Activated T-cell treated with anti-CD3 and anti-CD28 coated beads, Interleukin-2, amount 50 U/mL, for 4 hours (primary cell): ENCODE measurements at regions not wholly inside any gene's neighbourhood (a gene's known extent, or its start where the extent isn't known, plus 50 kb on each side); places are given as distances from the start of the nearest gene placed in this dataset.
A peak's percentile ranks its signal among the peaks of the same experiment; 100 is the strongest.
"Not testable (repeated sequence)": the region's sequence is repeated elsewhere in the genome, so short reads cannot be mapped to it uniquely, and the experiment has no call there.

ENCODE experiments used
- ATAC-seq, 2 donors: fragments of 200-7000 bp; cut with Tn5 transposase; one replicate each; pipeline ENCODE4 v1.10.0; 2021
- DNase-seq: peaks from one replicate; pipeline ENCODE4 v3.0.0-alpha.2; 2020
- H3K27me3 Mint-ChIP-seq: one replicate; pipeline ENCODE4 v1.8.0; 2021; ENCODE audit warnings: low read depth, mixed read lengths
- H3K36me3 Mint-ChIP-seq: one replicate; pipeline ENCODE4 v1.8.0; 2022; ENCODE audit warnings: mixed read lengths; ENCODE audit not compliant: insufficient read depth
- H3K4me1 Mint-ChIP-seq: one replicate; pipeline ENCODE4 v1.8.0; 2021; ENCODE audit warnings: low read depth, mixed read lengths
- H3K4me3 Mint-ChIP-seq: one replicate; pipeline ENCODE4 v1.8.0; 2021; ENCODE audit warnings: mild to moderate bottlenecking, moderate library complexity, mixed read lengths
- H3K9me3 Mint-ChIP-seq: one replicate; pipeline ENCODE4 v1.8.0; 2021; ENCODE audit warnings: mixed read lengths

DNA sequence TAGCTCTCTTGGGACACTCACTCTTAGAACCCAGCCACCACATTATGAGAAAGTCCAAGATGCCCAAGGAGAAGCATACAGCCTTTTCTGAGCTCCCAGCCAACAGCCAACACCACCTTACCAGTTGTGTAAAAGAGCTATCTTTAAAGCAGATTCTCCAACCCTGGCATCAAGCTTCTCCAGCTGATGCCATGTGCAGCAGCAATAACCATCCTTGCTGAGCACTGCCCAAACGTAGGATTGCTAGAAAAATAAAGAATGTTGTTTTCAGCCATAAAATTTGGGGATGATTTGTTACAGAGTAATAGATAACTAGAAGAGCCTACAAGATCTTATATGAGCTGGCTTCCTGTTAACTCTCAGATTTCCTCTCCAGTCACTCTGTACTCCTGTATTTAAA, 443.7 kb upstream of the DYNLRB2 start:
- Mint-ChIP-seq H3K9me3 (peaks cover 13% of the 10 kb centered on the region), H3K4me1 (peaks cover 1% of the 10 kb centered on the region), H3K27me3 (peaks cover 21% of the 10 kb centered on the region), H3K36me3 (no peaks in the 10 kb centered on the region), H3K4me3 (no peak overlapping the region)
- DNase-seq (no peak), ATAC-seq (no peak)

DNA sequence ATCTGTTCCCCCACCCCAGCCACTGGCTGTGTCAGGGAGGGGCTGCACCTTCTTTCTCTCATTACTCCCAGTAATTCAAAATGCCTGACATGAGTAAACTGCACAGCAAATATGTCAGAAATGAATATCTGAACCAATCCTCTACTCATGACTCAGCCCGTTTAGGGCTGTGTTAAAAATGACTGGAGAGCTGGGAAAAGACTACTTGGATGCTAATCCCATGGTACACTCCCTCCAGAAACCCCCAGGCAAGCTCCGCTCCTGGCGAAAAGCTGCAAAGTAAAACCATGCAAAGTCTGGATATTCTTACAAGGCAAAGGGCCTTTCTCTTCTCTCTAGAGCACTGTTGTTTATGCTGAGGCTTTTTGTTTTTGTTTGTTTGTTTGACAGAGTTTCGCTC, 448.1 kb upstream of the DYNLRB2 start:
- no peak for DNase-seq
- peaks cover 9% of the 10 kb centered on the region for H3K9me3 Mint-ChIP-seq
- peaks cover 3% of the 10 kb centered on the region for H3K4me1 Mint-ChIP-seq
- peaks cover 12% of the 10 kb centered on the region for H3K27me3 Mint-ChIP-seq
- no peak overlapping the region for H3K4me3 Mint-ChIP-seq
- no peaks in the 10 kb centered on the region for H3K36me3 Mint-ChIP-seq
- ATAC-seq, result no peak

DNA sequence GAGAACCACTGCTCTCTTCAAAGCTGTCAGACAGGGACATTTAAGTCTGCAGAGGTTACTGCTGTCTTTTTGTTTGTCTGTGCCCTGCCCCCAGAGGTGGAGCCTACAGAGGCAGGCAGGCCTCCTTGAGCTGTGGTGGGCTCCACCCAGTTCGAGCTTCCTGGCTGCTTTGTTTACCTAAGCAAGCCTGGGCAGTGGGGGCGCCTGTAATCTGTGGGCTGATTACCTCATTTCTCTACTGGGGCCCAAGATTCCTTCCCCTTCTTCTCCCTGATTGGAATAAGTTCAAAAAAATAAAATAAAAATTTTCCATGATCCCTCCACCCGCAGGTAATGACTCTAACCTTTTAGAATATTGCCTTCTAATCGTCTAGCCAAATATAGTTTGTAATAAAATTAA, 449.3 kb upstream of the DYNLRB2 start:
- ATAC-seq, H3K9me3 Mint-ChIP-seq, H3K4me1 Mint-ChIP-seq, DNase-seq, H3K36me3 Mint-ChIP-seq, H3K4me3 Mint-ChIP-seq: not testable (repeated sequence)
- H3K27me3 Mint-ChIP-seq, result peaks cover 12% of the 10 kb centered on the region

DNA sequence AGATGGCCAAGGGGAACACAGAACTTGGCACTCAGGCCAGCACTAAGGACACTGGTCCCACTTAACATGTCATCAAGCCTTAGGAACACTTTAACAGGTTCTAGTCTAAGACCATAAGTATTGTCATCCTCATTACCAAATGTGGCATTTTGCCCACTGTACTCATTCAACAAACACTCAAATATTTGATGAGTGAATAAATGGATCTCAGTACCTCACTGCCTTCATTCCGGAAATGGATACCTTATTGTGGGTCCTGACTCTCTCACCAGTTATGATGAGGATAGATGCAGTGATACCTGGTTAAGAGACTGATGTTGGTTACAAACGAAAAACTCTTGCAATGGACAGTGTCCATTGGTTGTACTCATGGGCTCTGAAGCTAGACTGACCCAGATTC, 455.2 kb upstream of the DYNLRB2 start:
- ATAC-seq (no peak), DNase-seq (no peak)
- Mint-ChIP-seq H3K4me3 (no peak overlapping the region), H3K27me3 (peaks cover under 1% of the 10 kb centered on the region), H3K4me1 (no peaks in the 10 kb centered on the region), H3K36me3 (no peaks in the 10 kb centered on the region), H3K9me3 (no peaks in the 10 kb centered on the region)

DNA sequence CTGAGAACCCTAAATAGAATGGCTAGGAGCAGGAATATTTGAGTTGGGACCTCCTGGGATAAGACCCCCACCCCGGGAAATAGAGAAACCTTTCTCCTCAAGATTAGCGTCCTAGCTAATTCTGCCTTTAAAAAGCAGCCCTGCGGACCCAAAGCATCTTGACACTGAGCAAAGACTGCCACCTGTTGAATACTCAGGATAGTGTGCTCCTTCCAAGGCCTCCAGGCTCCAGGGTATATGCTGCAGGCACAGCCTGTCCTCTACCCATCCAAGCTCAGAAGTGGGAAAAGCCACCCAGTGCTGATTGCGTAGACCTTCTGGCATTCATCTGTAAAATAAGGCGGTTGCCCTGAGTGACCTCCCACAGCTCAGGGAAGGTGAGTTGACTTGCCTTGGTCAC, 456.2 kb upstream of the DYNLRB2 start:
- DNase-seq, result no peak

DNA sequence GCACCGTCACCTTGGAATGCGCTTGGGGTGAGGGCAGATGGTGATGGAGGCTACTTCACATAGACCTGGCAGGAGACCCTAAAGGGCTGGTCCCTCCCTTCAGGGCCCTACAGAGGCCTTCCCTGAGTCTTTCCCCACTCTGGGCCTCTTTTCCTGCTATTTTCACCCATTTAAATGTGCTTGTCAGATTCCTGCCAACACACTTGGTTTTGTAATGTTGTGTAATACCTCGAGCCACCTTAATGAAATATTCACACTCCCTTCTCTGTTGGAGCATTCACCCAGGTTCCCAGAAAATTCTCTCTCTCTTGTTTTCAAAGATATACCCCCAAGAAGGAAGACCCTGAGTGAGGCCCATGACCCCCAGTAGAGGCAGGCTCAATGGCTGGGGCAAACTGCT, 456.6 kb upstream of the DYNLRB2 start:
- ATAC-seq (no peak), DNase-seq (no peak)
- H3K9me3 Mint-ChIP-seq, result no peaks in the 10 kb centered on the region
- no peaks in the 10 kb centered on the region for H3K4me1 Mint-ChIP-seq
- peaks cover 3% of the 10 kb centered on the region for H3K27me3 Mint-ChIP-seq
- H3K4me3 Mint-ChIP-seq, result no peak overlapping the region
- no peaks in the 10 kb centered on the region for H3K36me3 Mint-ChIP-seq

More for the DNA sequence above, 456.2 kb upstream of the DYNLRB2 start:
- H3K4me3 Mint-ChIP-seq, result no peak overlapping the region
- H3K36me3 Mint-ChIP-seq, result no peaks in the 10 kb centered on the region
- ATAC-seq, result peak; percentile 34 to 43
- H3K9me3 Mint-ChIP-seq, result no peaks in the 10 kb centered on the region
- H3K4me1 Mint-ChIP-seq, result no peaks in the 10 kb centered on the region
- peaks cover 2% of the 10 kb centered on the region for H3K27me3 Mint-ChIP-seq

DNA sequence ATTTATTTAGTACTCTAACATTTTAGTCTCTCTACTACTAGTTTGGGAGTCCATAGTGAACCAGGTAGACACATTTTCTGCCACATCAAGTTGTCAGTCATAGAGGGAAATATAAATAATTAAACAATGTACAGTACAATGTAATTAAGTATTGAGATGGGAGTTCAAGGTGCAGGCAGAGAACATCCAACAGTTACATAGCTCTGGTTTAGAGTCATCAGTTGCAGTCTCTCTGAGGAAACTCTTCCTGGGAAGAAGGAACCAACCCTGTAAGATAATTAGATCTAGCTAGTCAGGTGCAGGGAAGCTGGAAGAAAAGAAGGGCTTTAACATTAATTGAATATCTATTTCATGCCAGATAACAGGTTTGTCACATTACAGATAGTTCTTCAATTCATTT, 457.9 kb upstream of the DYNLRB2 start:
- ATAC-seq, result no peak
- H3K4me1 Mint-ChIP-seq, result no peaks in the 10 kb centered on the region
- peaks cover 3% of the 10 kb centered on the region for H3K27me3 Mint-ChIP-seq
- DNase-seq, result no peak
- H3K4me3 Mint-ChIP-seq, result no peak overlapping the region
- H3K9me3 Mint-ChIP-seq, result no peaks in the 10 kb centered on the region
- H3K36me3 Mint-ChIP-seq, result no peaks in the 10 kb centered on the region

DNA sequence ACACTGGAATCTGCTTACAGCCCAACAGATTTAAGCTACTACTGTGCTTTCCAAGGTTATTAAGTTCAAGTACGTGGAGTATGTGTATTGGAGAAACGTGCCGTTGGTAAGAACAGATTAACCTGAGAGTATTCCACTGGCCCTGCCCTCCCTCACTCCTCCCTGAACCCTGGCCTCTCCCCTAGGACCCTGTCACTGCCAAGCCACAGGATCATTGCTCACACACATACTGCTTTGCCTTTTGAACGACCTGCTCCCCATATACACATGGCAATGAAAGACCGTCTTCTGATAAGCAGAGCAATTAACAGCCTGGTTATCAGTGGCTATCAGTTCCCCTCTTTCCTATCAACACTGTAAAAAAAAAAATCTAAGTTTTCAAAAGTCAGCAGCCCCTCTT, 458.9 kb upstream of the DYNLRB2 start:
- Mint-ChIP-seq H3K4me1 (no peaks in the 10 kb centered on the region), H3K9me3 (no peaks in the 10 kb centered on the region), H3K4me3 (no peak overlapping the region), H3K27me3 (peaks cover 3% of the 10 kb centered on the region), H3K36me3 (no peaks in the 10 kb centered on the region)
- ATAC-seq (no peak), DNase-seq (no peak)

DNA sequence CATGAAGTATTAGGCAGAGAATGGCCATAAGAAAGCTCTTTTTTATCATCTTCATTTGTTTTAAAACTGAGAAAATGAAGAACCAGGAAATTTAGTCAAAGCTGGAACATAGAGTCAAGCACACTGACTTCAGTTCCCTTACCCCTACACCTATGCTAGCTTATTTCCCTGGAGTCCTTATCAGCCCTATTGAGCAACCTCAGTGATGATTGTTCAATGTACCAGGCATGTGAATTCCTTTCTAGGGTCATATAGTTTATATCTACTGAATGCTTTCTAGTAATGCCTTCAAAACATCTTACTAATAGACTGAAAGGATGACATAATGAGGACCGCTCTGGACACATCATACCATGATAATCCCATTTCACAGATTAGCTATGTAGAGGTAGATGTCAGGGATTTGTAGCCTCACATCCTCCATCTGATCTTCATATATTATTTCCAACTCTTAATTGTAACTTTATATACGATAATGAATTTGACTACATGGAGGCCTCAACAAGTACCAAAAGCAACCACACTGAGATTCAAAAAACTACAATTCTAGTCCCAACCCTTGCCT, 460.4 kb upstream of the DYNLRB2 start:
- H3K4me3 Mint-ChIP-seq, result no peak overlapping the region
- ATAC-seq (no peak), DNase-seq (no peak)
- H3K4me1 Mint-ChIP-seq, result no peaks in the 10 kb centered on the region
- H3K27me3 Mint-ChIP-seq, result peaks cover 3% of the 10 kb centered on the region
- H3K36me3 Mint-ChIP-seq, result no peaks in the 10 kb centered on the region
- no peaks in the 10 kb centered on the region for H3K9me3 Mint-ChIP-seq

DNA sequence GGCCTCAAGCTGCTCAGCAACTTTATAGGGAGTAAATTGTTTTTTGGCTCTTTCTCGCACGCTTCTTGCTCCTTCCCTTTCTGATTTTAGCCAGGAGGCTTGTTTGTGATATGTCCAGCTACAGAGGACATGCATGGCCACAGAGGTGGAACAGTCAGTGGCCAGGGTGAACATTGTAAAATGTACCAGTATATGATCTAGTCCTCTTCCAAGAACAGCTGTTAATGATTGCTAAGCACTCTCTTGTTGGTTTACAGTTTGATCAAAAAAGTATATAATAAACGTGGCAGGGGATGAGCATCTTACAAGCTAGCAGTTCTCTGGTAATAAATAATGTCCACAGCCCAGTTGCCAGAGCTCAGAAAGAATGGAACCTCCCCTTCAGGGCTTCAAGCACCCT, 461.7 kb upstream of the DYNLRB2 start:
- Mint-ChIP-seq H3K4me1 (no peaks in the 10 kb centered on the region), H3K4me3 (no peak overlapping the region), H3K27me3 (peaks cover 3% of the 10 kb centered on the region), H3K9me3 (no peaks in the 10 kb centered on the region), H3K36me3 (no peaks in the 10 kb centered on the region)
- DNase-seq (no peak), ATAC-seq (no peak)

DNA sequence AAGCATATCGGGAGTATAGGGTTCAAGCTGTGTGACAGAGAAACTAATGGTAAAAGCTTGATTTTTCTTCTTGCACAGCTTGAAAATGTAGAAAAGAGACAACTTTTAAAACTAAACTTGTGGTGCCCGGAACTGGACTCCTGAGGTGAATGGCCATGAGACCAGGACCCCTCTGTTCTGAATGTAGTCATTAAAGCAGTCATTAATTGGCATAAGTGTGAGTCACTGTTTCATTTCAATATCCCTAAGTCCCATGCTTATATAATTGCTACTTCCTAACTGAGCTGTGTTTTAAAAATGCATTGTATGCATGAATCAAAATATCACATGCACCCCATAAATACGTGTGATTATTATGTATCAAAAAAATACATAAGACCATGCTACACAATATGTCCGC, 463.1 kb upstream of the DYNLRB2 start:
- Mint-ChIP-seq H3K9me3 (no peaks in the 10 kb centered on the region), H3K27me3 (peaks cover 3% of the 10 kb centered on the region), H3K4me1 (no peaks in the 10 kb centered on the region), H3K36me3 (no peaks in the 10 kb centered on the region), H3K4me3 (no peak overlapping the region)
- DNase-seq, result no peak
- no peak for ATAC-seq

DNA sequence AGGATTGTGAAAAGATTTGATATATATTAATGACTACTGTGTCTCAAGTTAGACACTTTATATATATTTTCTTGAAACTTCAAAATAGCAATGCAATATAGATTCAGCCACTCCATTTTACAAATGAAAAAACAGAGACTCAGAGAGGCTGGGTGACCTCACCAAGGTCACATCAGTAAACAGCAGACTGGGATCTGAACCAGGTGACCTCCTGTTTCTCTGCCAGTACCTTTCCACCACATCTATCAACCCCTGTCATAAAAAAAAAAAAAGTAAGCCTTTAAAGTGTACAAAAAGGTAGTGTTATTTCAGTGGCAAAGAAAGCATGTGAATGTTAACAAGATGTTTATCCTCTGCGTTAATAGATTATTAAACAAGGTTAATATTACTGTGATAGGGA, 466.5 kb upstream of the DYNLRB2 start:
- Mint-ChIP-seq H3K4me1 (no peaks in the 10 kb centered on the region), H3K36me3 (no peaks in the 10 kb centered on the region), H3K9me3 (no peaks in the 10 kb centered on the region), H3K4me3 (no peak overlapping the region), H3K27me3 (no peaks in the 10 kb centered on the region)
- ATAC-seq (no peak), DNase-seq (no peak)

DNA sequence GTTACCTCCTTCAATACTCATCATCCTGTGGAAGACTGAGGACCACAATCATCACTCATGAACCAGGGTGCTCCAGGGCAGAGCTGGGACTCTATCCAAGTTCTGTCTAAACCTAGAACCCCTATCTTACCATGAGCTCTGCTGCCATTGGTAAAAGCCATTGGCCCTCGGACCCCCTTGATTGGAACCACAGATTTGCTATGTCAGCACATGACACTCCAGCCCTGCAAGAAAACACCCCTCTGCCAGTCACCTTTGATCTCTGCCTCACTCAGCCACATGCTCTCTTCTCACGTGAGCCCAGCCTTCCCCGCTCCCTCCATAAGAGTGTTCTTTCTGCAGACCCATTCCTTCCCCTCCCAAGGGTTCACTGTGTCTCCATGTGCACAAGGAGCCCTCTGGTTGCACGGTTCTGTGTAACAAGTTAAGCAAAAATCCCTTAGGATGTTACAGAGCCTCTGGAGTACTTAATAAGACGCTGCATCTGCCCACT, 468.8 kb upstream of the DYNLRB2 start:
- H3K4me3 Mint-ChIP-seq, result no peak overlapping the region
- no peaks in the 10 kb centered on the region for H3K9me3 Mint-ChIP-seq
- H3K4me1 Mint-ChIP-seq, result no peaks in the 10 kb centered on the region
- no peak for ATAC-seq
- DNase-seq, result no peak
- H3K36me3 Mint-ChIP-seq, result no peaks in the 10 kb centered on the region
- H3K27me3 Mint-ChIP-seq, result no peaks in the 10 kb centered on the region

DNA sequence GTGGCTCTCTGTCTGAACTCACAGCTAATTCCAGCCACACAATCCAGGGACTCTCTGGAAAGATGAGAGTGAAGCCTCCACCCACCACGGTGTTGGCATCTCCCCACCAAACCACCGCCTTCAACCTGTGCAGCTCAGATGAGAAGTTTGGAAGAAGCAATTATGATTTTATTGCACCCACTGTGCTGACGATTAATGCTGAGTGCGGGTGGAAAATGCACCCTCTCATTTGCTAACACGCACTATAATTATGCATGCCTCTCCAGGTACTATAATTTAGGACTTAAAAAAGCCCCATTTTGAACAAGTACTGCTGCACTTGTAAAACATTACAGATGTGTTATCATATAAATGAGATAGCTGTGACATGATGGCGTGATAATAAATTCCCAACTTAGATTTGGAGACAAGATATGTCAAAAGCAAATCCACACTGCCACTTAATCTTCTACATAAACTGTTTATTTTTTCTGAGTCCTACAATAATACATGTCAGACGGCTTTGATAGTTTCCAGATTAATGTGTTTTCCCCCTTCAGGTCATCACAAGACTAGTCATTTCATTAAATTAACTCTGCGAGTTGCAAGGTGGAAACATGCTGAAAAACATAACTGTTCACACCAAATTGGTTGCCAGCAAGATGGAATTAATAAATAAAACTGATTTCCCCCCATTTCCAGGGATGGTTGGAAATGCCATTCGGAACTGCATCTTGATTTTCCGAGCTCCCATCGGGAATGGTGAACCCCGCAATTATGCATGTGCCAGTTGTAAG, 466.5 kb upstream of the MAF start:
- H3K4me3 Mint-ChIP-seq, result no peak overlapping the region

DNA sequence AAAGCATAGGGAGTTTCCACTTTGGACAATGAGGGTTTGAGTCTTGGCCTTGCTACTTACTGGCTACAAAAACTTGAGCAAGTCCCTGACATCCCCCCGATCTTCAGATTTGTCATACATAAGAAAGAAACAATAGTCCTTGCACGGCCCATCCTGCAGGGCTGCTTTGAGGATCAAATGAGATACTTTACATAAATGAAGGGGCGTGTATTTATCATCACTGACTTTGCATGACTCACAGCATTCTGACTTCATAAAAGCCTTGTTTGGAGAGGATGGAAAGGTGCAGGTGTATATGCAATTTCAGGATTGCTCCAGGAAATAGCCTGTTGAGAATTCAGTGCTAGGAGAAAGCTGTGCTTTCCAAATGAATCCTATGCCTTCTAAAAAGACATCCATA, 465.0 kb upstream of the MAF start:
- H3K4me3 Mint-ChIP-seq, result no peak overlapping the region
- H3K27me3 Mint-ChIP-seq, result no peaks in the 10 kb centered on the region
- no peaks in the 10 kb centered on the region for H3K4me1 Mint-ChIP-seq
- DNase-seq (no peak), ATAC-seq (no peak)
- H3K9me3 Mint-ChIP-seq, result no peaks in the 10 kb centered on the region
- no peaks in the 10 kb centered on the region for H3K36me3 Mint-ChIP-seq

More for the DNA sequence above, 466.5 kb upstream of the MAF start:
- Mint-ChIP-seq H3K4me1 (no peaks in the 10 kb centered on the region), H3K9me3 (no peaks in the 10 kb centered on the region), H3K27me3 (no peaks in the 10 kb centered on the region), H3K36me3 (no peaks in the 10 kb centered on the region)
- DNase-seq (no peak), ATAC-seq (no peak)
